ENCODE measurements at regions not wholly inside any gene's neighbourhood (a gene's known extent, or its start where the extent isn't known, plus 50 kb on each side); places are given as distances from the start of the nearest gene placed in this dataset.
"Not testable (repeated sequence)": the region's sequence is repeated elsewhere in the genome, so short reads cannot be mapped to it uniquely, and the experiment has no call there.

DNA sequence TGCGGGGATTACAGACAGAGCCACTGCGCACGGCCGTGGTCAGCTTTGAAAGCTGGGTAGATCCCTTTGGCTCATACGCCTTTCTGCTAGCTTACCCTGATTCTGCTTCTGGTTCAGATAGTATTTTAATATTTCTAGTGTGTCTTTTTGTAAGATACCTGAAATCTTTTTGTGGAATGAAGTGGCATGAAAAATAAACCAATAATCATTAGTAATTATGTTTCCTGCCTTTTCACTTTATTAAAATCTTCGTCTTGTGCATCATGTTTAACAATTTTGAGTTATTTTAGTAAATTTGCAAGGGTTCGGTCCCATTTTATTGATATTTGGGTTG lies 82.5 kb upstream of the TNK2 start:
- TF ChIP-seq EZH2 (IDR thresholded peaks at IDR 0.05; ENCODE audit: insufficient read depth, poor library complexity, severe bottlenecking); EZH2phosphoT487 (IDR thresholded peaks at IDR 0.05; ENCODE audit: insufficient read depth, low read depth): not testable (repeated sequence)
